Natural killer cell (primary cell): ENCODE measurements at regions not wholly inside any gene's neighbourhood (a gene's known extent, or its start where the extent isn't known, plus 50 kb on each side); places are given as distances from the start of the nearest gene placed in this dataset.
"Not testable (repeated sequence)": the region's sequence is repeated elsewhere in the genome, so short reads cannot be mapped to it uniquely, and the experiment has no call there.

Experiments used
- ATAC-seq, 3 donors: fragments of 150-1000 bp in 2 of 3; fragments of 200-7000 bp in 1 of 3; cut with Tn5 transposase; 1 replicate in 1 of 3; 2 replicates in 2 of 3; pipeline ENCODE4 v1.10.0; 2021; ENCODE audit warnings: mild to moderate bottlenecking in 2 of 3, moderate library complexity in 2 of 3
- DNase-seq, 2 donors: peaks; one replicate each; pipeline versions ENCODE4 v3.0.0 to v3.0.0-alpha.2; 2013 to 2021; ENCODE audit warnings: mixed read lengths in 1 of 2
- H3K27ac ChIP-seq: one replicate; pipeline ENCODE4 v1.5.1; 2013; ENCODE audit warnings: mild to moderate bottlenecking, low read length
- H3K27me3 ChIP-seq: one replicate; pipeline ENCODE4 v1.6.1; 2013; ENCODE audit warnings: low read length; ENCODE audit not compliant: control insufficient read depth, insufficient read depth
- H3K36me3 ChIP-seq: one replicate; pipeline ENCODE4 v1.6.1; 2013; ENCODE audit warnings: low read length; ENCODE audit not compliant: control insufficient read depth, insufficient read depth
- H3K4me1 ChIP-seq: one replicate; pipeline ENCODE4 v1.6.1; 2013; ENCODE audit warnings: low read length; ENCODE audit not compliant: control insufficient read depth, insufficient read depth
- H3K4me3 ChIP-seq: one replicate; pipeline ENCODE4 v1.5.1; 2013; ENCODE audit warnings: low read length
- H3K9me3 ChIP-seq: one replicate; pipeline ENCODE4 v1.6.1; 2013; ENCODE audit warnings: low read length; ENCODE audit not compliant: control insufficient read depth, insufficient read depth
- H3K27ac Mint-ChIP-seq, 2 donors: one replicate each; pipeline ENCODE4 v1.8.0; 2022; ENCODE audit warnings: mild to moderate bottlenecking in 2 of 2, mixed read lengths in 2 of 2, moderate library complexity in 1 of 2
- H3K27me3 Mint-ChIP-seq, 2 donors: one replicate each; pipeline ENCODE4 v1.8.0; 2022; ENCODE audit warnings: low read depth in 2 of 2, mixed read lengths in 2 of 2
- H3K36me3 Mint-ChIP-seq: one replicate; pipeline ENCODE4 v1.8.0; 2022; ENCODE audit warnings: mixed read lengths
- H3K4me1 Mint-ChIP-seq, 2 donors: one replicate each; pipeline ENCODE4 v1.8.0; 2022; ENCODE audit warnings: mixed read lengths in 2 of 2
- H3K4me3 Mint-ChIP-seq: one replicate; pipeline ENCODE4 v1.8.0; 2022; ENCODE audit warnings: mild to moderate bottlenecking, moderate library complexity, mixed read lengths
- H3K9me3 Mint-ChIP-seq, 2 donors: one replicate each; pipeline ENCODE4 v1.8.0; 2022; ENCODE audit warnings: mixed read lengths in 2 of 2
- CTCF ChIP-seq: fragments of 200-600 bp; IDR thresholded peaks from one replicate; pipeline ENCODE4 v1.8.0; 2022; ENCODE audit warnings: antibody characterized with exemption
- WGBS: methylation state at CpG from one replicate; pipeline ENCODE4 v1.1.7; 2013; ENCODE audit warnings: missing lambda C conversion rate; ENCODE audit not compliant: insufficient coverage; 5-methylcytosine and 5-hydroxymethylcytosine counted together
- intact Hi-C: fragments of 100-400 bp; cut with micrococcal nuclease; formaldehyde crosslinking; loops from one replicate; pipeline ENCODE4 v1.14.2; 2022

- Histone ChIP-seq H3K4me3 (no peak overlapping the region), H3K36me3 (no peaks in the 10 kb centered on the region), H3K27me3 (no peaks in the 10 kb centered on the region), H3K27ac (no peak overlapping the region), H3K9me3 (no peaks in the 10 kb centered on the region), H3K4me1 (peaks cover 15% of the 10 kb centered on the region)
- DNase-seq (no peak), ATAC-seq (no peak)
- Mint-ChIP-seq H3K27ac (no peak overlapping the region), H3K4me3 (no peak overlapping the region), H3K9me3 (no peaks in the 10 kb centered on the region), H3K27me3 (no peaks in the 10 kb centered on the region), H3K4me1 (peaks cover 11 to 14% of the 10 kb centered on the region in 2 donors), H3K36me3 (no peaks in the 10 kb centered on the region)
- WGBS = 99% methylated on average over 4 of the region's 4 CpGs
- TF ChIP-seq CTCF = no peak
- intact Hi-C loops = no loop called here
Measured at GRCh38 chr7:65749039-65749438, 123.8 kb upstream of the VKORC1L1 start.

- TF ChIP-seq CTCF = no peak
- Mint-ChIP-seq H3K4me1 (peaks cover 11 to 15% of the 10 kb centered on the region in 2 donors), H3K9me3 (no peaks in the 10 kb centered on the region), H3K27me3 (no peaks in the 10 kb centered on the region), H3K27ac (no peak overlapping the region), H3K4me3 (peak overlapping the region; percentile 92), H3K36me3 (no peaks in the 10 kb centered on the region)
- WGBS = 94% methylated on average over 10 of the region's 12 CpGs
- intact Hi-C loops = no loop called here
- no peaks in the 10 kb centered on the region for H3K36me3 ChIP-seq
- H3K9me3 ChIP-seq = no peaks in the 10 kb centered on the region
- H3K4me3 ChIP-seq = no peak overlapping the region
- DNase-seq = no peak
- no peak for ATAC-seq
- H3K4me1 ChIP-seq = peaks cover 15% of the 10 kb centered on the region
- H3K27ac ChIP-seq = no peak overlapping the region
- no peaks in the 10 kb centered on the region for H3K27me3 ChIP-seq
Measured at GRCh38 chr7:65749518-65749917, 123.4 kb upstream of the VKORC1L1 start.

- Mint-ChIP-seq H3K9me3 (no peaks in the 10 kb centered on the region), H3K4me1 (peaks cover 14 to 15% of the 10 kb centered on the region in 2 donors), H3K27me3 (no peaks in the 10 kb centered on the region), H3K27ac (peak overlapping the region; percentile 82 to 91), H3K36me3 (no peaks in the 10 kb centered on the region), H3K4me3 (peak overlapping the region; percentile 92)
- intact Hi-C loops = loop anchor here (2.0 to 10.0 kb wide), 2 partner anchors 230 to 1244 kb away; partner anchors contain the start of genes SBDS and TYW1
- Histone ChIP-seq H3K4me1 (peaks cover 15% of the 10 kb centered on the region), H3K36me3 (no peaks in the 10 kb centered on the region), H3K9me3 (no peaks in the 10 kb centered on the region), H3K4me3 (peak overlapping the region; percentile 84), H3K27ac (peak overlapping the region; percentile 68), H3K27me3 (no peaks in the 10 kb centered on the region)
- ATAC-seq = peak; percentile 96 to 99 (median 98)
- no peak for TF ChIP-seq CTCF
- peak; percentile 86 to 90 for DNase-seq
- under 1% methylated on average over 69 of the region's 69 CpGs for WGBS
Measured at GRCh38 chr7:65750511-65751344, 122.1 kb upstream of the VKORC1L1 start.

GRCh38 chr7:65754070-65754469, 118.8 kb upstream of the VKORC1L1 start:
- not testable (repeated sequence) for H3K36me3 Mint-ChIP-seq, H3K4me3 ChIP-seq, H3K36me3 ChIP-seq, H3K27me3 Mint-ChIP-seq, H3K4me3 Mint-ChIP-seq, DNase-seq, ATAC-seq, H3K27ac ChIP-seq, H3K27me3 ChIP-seq, H3K9me3 Mint-ChIP-seq, H3K9me3 ChIP-seq
- Mint-ChIP-seq H3K4me1 (peaks cover 15 to 17% of the 10 kb centered on the region in 2 donors), H3K27ac (peak overlapping the region in 1 of 2 donors; percentile 34)
- H3K4me1 ChIP-seq = peaks cover 15% of the 10 kb centered on the region
- 93% methylated on average over 4 of the region's 5 CpGs for WGBS
- intact Hi-C loops = loop anchor here (10.0 kb wide), 1 partner anchor 1241 kb away; the partner anchor contains the start of genes SBDS and TYW1

GRCh38 chr7:65758991-65759390, 113.9 kb upstream of the VKORC1L1 start:
- 91% methylated on average over 1 of the region's 1 CpG for WGBS
- H3K36me3 ChIP-seq = peaks cover 13% of the 10 kb centered on the region
- not testable (repeated sequence) for H3K27me3 ChIP-seq, H3K4me3 ChIP-seq, H3K9me3 Mint-ChIP-seq, ATAC-seq, H3K4me3 Mint-ChIP-seq, H3K4me1 ChIP-seq, H3K27me3 Mint-ChIP-seq, H3K27ac Mint-ChIP-seq, H3K9me3 ChIP-seq, DNase-seq, H3K4me1 Mint-ChIP-seq, H3K36me3 Mint-ChIP-seq, H3K27ac ChIP-seq
- intact Hi-C loops = loop anchor here (10.0 kb wide), 1 partner anchor 1236 kb away; the partner anchor contains the start of genes SBDS and TYW1

GRCh38 chr7:65762712-65763111, 110.2 kb upstream of the VKORC1L1 start:
- DNase-seq, H3K9me3 ChIP-seq, H3K4me1 Mint-ChIP-seq, H3K27me3 ChIP-seq, intact Hi-C loops, H3K4me1 ChIP-seq, ATAC-seq, H3K27ac ChIP-seq, H3K4me3 ChIP-seq, H3K36me3 Mint-ChIP-seq, H3K27me3 Mint-ChIP-seq, H3K9me3 Mint-ChIP-seq, H3K4me3 Mint-ChIP-seq: not testable (repeated sequence)
- H3K27ac Mint-ChIP-seq = peak overlapping the region; percentile 47 to 62
- peaks cover 10% of the 10 kb centered on the region for H3K36me3 ChIP-seq
- WGBS = 60% methylated on average over 1 of the region's 3 CpGs
